T-helper 22 cell (primary cell): ENCODE measurements at regions not wholly inside any gene's neighbourhood (a gene's known extent, or its start where the extent isn't known, plus 50 kb on each side); places are given as distances from the start of the nearest gene placed in this dataset.

ENCODE experiments used
- DNase-seq: peaks from one replicate; pipeline ENCODE4 v3.0.0-alpha.2; 2020; ENCODE audit warnings: low read depth

DNA sequence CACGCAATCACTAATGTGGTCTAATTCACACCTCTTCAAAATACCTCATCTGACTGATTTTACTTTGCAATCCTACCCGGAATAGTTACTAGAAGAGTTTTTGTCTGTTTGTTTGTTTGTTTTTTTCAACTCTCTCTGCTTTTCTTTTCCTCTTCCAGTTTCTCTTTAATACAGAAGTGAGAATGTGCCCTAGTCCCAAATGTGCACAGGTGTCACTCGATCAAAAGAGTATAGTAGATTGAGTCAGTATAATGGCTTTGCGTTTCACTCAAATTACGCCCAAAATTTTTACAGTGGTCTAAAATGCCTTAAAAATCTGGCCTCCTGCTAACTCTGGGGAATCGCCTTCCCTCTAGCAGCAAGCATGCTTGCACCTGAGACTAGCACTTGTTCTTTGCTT is 1536.8 kb downstream of the KCNT2 start:
- no peak for DNase-seq

- DNase-seq = no peak
Measured at GRCh38 chr1:195065437-195065836, 1542.8 kb downstream of the KCNT2 start.

GRCh38 chr1:195064358-195064757 is 1543.9 kb downstream of the KCNT2 start:
- DNase-seq = no peak

DNA sequence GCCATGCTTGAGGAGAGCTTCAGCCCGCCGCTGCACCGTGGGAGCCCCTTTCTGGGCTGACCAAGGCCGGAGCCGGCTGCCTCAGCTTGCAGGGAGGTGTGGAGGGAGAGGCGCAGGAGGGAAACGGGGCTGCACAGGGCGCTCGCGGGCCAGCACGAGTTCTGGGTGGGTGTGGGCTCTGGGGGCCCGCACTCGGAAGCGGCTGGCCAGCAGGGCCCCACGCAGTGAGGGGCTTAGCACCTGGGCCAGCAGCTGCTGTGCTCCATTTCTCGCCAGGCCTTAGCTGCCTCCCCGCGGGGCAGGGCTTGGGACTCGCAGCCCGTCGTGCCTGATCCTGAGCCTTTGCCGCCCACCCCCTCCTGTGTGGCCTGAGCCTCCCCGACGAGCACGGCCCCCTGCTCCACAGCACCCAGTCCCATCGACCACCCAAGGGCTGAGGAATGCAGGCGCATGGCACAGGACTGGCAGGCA is 1554.0 kb downstream of the KCNT2 start:
- no peak for DNase-seq

- DNase-seq = no peak
Measured at GRCh38 chr1:195053478-195053877, 1554.8 kb downstream of the KCNT2 start.

GRCh38 chr1:195047772-195048171 is 1560.5 kb downstream of the KCNT2 start:
- no peak for DNase-seq

DNA sequence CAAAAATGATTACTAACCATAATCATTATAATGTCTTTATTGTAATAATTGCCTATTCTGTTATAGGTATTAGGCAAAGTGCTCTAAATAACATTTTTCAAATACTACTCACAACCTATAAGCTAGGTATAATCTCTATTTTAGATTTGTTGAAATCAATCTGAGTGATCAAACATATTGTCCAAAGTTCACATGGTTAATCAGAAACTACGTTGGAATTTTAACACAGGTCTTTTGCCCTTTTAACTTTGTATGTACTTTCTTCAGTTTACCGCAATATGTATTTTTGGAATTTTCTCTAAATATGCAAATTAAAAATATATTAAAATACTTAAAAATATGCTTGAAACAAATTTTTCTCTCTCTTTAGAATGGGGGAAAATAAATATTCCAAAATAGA is 1563.2 kb downstream of the KCNT2 start:
- DNase-seq = no peak

DNA sequence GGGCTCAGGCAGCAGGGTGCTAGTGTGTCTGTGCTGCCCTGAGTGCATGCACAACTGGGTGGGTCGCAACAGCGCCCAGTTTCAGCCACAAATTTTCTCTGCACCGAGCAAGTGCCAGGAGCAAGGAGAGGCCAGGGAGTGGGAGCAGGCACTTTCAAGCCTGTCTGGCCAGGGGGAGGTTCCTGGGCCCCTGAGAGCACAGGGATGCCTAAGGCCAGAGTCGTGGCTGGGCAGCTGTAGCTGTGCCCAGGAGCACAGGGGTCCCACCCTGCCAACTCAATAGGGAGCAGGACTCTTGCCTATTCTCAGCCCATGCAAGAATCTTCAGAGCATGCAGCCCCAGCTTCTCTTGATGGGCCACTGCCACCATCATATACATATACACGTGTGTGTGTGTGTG is 1577.4 kb downstream of the KCNT2 start:
- DNase-seq = no peak

DNA sequence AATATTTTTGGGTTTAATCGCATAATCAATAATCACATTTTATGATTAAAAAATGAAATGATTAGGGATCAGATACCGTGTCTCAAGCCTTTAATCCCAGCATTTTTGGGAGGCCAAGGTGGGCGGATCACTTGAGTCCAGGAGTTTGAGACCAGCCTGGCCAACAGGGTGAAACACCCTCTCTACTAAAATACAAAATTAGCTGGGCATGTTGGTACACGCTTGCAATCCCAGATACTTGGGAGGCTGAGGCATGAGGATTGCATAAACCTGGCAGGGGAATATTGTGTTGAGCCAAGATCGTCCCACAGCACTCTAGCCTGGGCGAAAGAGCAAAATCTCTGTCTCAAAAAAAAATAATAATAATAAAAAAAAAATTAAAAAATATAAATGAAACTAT is 1581.4 kb downstream of the KCNT2 start:
- DNase-seq = no peak

GRCh38 chr1:195019385-195019784 is 1588.9 kb downstream of the KCNT2 start:
- DNase-seq = no peak

DNA sequence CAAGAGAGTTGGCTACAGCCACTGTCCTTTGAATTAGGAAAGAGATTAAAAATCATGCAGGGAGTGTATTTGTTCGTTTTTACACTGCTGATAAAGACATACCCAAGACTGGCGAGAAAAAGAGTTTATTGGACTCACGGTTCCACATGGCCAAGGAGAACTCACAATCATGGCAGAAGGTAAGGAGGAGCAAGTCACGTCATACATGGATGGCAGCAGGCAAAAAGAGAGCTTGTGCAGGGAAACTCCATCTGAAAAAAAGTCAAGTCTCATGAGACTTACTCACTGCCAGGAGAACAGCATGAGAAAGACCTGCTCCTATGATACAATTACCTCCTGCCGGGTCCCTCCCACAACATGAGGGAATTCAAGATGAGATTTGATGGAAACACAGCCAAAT is 1595.2 kb downstream of the KCNT2 start:
- DNase-seq = no peak

DNA sequence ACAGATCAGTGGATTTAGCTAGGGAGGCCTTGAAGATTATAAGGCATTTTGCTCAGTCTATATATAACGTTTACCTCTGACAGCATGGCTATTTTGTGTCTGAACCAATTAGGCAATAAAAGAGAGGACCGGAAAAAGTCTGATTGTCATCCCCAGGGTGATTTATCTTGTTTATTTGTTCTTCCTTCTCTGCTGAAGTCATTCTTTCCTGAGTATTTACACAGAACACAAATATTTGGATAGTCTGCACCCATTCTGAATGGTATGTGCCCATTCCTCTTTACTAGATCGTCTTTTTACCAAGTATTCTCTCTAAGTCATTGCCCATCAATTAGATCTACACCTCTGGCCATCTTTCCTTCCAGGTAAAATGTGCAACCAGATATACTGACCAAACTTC is 1602.9 kb downstream of the KCNT2 start:
- DNase-seq = no peak

DNA sequence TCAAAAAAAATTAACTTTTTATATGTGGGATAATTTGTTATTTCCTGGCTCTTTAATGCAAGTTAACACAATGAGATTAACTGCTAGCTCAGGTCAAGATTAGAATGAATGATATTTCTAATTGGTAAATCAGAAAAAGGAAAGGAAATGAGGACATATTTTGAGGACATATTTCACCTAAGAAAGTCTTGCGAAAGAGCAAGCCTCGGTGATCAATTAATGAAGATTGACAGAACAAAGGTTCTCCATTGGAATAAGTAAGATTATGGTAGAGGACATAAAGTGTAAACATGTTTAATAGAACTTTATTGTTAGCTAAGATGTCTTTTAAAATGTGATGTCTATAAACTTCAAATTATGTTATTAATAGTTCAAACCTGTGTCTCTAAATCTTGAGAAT is 1617.8 kb downstream of the KCNT2 start:
- DNase-seq = no peak

- no peak for DNase-seq
Measured at GRCh38 chr1:194975913-194976312, 1632.3 kb downstream of the KCNT2 start.

DNA sequence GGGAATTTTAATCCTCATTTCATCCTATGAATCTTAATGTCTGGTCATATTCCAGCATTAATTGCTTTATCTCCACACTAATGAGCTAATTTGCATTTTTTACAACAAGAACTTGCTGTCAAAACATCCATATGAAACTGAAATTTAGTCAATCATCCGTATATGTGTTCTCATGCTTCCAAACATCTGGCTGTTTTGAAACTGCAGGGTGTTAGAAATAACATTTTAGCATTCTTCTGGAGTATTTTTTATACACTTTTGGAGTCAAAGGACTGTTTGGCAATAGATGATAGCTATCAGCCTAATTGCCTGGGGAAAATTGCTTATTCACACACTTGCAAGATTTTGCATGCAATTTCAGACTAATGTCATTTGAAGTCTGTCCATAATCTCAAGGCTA is 1639.3 kb downstream of the KCNT2 start:
- no peak for DNase-seq

DNA sequence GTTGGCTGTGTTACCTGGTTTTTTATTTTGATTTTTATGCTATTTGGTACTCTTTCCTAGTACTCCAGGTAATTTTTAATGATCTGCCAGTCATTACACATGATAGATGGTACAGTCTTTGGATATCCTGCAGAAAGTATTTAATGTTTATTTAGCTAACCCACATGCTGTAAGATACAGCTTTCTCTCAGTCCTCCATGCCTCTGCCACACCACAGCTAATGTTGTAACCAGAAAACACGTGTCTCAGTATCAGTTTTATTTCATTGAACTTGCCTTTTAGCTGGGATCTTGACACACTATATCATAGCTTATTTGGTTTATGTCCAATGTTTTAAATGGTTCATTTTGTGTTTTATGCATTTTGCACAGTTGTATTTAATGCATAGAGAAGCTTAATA is 1648.4 kb downstream of the KCNT2 start:
- no peak for DNase-seq

DNA sequence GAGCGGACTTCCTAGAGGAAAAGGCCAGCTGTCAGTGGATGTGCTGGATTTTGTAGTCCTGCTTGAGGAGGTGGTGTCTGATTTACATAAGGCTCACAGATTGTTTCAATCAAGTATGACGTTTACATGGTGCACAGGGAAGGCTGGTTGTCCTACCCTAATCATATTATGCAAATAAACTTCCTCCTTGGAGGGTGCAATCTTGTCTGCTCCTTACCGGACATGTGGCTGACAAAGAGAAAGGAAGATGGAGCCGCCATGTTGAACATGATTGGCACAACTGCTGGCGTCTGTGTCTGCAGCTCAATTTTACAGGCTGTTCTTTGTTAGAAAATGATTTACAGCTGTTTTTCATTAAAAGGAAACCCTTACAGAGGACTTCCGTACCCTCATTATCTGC is 1656.1 kb downstream of the KCNT2 start:
- DNase-seq = no peak

GRCh38 chr1:194950584-194950983 is 1657.7 kb downstream of the KCNT2 start:
- DNase-seq = no peak

GRCh38 chr1:194940336-194941030 is 1667.8 kb downstream of the KCNT2 start:
- no peak for DNase-seq

GRCh38 chr1:194935864-194936263 is 1672.4 kb downstream of the KCNT2 start:
- no peak for DNase-seq

GRCh38 chr1:194931166-194931565 is 1677.1 kb downstream of the KCNT2 start:
- no peak for DNase-seq

- no peak for DNase-seq
Measured at GRCh38 chr1:194930132-194930531, 1678.1 kb downstream of the KCNT2 start.

DNA sequence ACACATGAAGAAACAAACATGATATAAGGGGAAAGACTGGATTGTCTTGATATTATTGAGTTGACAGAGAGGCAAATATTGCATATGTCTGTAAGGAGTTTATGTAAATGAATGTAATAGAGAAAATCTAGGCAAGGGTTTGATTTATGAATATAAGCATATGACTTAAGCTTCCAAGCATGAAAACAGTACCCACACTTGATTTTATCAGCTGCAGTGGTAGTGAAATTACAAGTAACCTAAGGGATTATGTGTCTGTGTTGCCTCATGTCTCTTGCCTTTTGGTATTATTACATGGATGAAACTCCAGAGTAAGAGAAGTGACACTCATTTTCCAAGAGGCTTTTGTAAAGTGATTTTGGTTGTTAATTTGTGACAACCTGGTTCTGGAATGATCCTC is 1678.9 kb downstream of the KCNT2 start:
- DNase-seq = no peak

- DNase-seq = no peak
Measured at GRCh38 chr1:194919146-194919545, 1689.1 kb downstream of the KCNT2 start.

GRCh38 chr1:194917769-194918168 is 1690.5 kb downstream of the KCNT2 start:
- no peak for DNase-seq
